Right forelimb (tissue), 1 donor: ENCODE measurements at regions not wholly inside any gene's neighbourhood (a gene's known extent, or its start where the extent isn't known, plus 50 kb on each side); places are given as distances from the start of the nearest gene placed in this dataset.
"Not testable (repeated sequence)": the region's sequence is repeated elsewhere in the genome, so short reads cannot be mapped to it uniquely, and the experiment has no call there.

Source experiments
- DNase-seq: peaks from one replicate; pipeline ENCODE4 v3.0.0-alpha.2; 2018

DNA sequence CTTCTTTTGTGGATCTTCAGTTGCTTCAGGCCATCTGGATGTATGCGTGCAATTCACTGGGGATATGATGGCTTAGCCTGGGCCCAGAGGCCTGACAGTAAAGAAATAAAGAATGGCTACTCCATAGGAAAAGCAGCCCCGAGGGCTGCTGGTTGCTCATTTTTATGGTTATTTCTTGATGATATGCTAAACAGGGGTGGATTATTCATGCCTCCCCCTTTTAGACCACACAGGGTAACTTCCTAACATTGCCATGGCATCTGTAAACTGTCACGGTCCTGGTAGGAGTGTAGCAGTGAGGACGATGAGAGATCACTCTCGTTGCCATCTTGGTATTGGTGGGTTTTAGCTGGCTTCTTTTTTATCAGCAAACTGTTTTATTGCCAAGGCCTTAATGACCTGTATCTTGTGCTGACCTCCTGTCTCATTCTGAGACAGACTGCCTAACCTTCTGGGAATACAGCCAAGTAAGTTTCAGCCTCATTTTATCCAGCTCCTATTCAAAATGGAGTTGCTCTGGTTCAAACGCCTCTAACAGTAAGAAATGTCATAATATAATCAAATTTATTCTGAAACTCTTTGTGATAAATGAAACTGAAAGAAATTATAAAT, 60.5 kb downstream of the DSEL start:
- DNase-seq: no peak

DNA sequence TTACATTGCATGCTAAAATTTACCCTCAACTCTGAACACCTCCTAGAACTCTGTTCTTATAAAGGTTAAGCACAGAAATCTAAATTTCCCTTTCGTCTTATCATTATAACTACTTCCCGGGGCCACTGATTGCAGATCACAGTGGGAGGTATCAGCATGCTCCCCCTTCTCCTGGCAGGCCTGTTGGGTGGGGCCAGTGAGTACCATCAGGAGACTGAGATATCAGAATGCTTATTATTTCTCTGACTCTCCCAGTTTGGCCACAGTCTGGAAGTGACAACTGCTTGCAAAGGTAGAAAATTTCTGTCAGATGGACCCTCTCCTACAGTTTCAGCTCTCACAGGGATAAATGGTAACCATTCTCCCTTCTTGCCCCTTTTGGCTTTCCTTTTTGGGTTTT, 62.6 kb downstream of the DSEL start:
- no peak for DNase-seq

DNA sequence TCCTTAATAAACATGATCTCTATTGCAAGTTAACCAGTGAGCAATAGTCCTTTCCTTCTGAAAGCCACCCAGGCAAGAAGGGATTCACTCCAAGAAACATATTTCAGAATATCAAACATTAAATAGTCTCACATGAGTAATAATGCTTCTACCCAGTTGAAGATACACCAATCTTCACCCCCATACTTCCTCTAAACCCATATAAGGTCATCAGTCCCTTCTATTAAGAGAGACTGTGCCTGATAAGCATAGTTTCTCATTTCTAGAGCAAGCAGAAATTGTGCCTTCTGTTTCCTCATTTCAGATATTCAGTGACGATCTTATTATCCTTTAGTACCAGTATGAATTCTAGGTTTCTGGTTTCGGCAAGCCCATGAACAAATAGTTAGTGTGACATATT, 64.6 kb downstream of the DSEL start:
- no peak for DNase-seq

DNA sequence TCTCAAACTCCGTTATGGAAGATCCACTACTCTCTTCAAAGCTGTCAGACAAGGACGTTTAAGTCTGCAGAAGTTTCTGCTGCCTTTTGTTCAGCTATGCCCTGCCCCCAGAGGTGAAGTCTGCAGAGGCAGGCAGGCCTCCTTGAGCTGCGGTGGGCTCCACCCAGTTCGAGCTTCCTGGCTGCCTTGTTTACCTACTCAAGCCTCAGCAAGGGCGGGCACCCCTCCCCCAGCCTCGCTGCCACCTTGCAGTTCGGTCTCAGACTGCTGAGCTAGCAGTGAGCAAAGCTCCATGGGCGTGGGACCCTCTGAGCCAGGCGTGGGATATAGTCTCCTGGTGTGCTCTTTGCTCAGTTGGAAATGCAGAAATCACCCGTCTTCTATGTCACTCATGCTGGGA, 65.4 kb downstream of the DSEL start:
- DNase-seq: not testable (repeated sequence)

DNA sequence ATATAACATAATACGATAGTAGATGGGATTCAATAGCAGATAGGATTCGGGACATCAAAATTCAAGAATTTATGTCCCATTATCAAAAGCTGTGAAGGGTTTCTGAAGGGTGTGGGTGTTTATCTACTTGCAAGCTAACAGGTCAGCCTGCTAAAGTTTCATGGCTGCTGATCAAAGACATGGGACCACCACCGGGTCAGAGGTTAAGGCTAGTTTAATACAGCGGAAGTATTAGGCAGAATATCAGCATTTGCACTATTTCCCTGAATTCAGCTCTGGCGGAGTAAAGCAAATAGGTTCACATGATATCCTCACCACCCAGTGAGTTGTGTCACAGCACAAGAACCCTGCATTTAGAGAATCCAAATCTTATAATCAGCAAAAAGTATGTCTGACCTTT, 82.5 kb downstream of the DSEL start:
- DNase-seq: no peak

DNA sequence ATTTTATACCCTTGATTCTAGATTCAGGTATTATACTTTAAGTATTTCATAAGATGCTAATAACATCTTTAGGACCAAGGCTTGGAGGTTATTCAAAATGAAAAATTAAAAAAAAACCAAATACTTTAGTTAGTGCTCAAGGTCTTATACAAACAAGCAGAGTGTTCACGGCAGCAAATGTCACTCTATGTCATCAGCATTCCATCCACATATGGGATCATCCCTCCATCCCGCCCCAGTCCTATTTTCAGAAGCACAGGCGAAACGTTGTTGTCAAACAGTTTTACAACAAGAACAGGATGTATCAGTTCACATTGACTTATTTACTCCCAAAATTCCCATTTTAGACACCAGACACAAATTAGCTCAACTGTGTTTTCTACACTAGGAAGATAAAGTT, 83.7 kb downstream of the DSEL start:
- no peak for DNase-seq

DNA sequence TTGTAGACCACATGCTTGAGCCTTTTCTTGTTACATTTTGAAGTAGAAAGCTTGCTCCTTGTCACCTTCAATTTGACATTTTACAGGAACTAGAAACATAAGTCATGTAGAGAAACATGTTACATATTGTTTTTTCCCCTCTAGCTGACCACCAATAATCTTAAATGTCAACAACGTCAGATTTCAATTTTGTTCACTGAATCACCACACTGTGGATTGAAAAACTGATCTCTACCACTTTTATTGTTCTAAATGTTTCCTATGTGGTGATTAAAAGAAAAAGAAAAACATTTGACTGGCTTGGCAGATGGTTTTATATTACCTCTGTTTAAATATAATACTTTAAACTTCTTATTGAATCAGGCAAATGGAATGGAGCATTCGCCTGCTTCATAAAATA, 87.7 kb downstream of the DSEL start:
- no peak for DNase-seq

DNA sequence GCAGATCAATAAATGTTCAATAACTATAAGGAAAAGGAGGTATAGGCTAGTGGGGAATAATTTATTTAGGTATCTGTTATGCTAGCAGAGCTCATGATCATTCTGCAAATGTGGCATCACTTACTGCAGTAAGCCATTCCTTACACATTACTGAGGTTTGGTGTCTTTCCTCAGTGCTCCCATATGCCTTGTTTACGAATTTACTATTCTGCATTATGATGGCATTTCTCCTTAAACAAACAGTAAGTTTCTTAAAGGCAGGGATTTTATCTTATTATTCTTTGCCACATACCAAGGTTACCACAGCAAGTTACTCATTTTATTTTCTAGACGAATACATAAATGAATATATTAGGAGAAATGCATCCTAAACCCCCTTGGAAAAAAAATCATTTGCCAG, 88.4 kb downstream of the DSEL start:
- no peak for DNase-seq

DNA sequence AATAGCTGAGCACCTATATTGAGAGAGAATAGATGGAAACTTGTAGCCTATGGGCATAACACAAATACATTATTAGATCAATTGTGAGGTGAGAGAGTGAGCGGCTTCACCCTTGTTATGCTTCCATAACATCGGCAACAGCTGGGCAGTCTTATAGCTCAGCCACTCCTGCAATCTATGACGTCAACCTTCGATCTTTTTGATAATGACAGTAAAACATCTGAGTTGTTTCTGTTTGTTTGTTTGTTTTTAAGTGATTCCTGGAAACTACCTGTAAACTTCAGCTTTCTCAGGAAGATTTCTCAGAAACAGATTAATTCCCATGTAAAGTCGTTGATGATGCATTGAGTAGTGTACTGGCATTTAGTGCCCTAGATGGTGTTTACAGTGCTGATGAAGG, 90.0 kb downstream of the DSEL start:
- no peak for DNase-seq

DNA sequence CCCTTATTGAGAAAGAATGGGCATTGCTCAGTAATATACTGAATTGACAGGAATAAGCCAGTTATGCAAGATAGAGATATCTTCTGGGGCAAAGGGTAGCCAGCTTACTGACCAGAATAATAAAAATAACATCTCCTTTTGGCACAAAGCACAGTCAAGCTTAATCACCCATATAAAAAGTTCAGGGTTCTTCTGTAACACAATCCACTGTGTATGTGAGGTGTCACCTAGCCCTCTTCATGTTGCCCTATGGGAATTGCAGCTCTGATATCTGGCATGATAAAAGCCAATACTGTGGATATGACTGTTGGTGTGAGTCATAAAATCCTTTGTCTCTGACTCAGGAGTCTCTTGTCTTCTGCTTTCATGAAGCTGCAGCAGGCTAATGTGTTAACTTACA, 90.8 kb downstream of the DSEL start:
- no peak for DNase-seq

DNA sequence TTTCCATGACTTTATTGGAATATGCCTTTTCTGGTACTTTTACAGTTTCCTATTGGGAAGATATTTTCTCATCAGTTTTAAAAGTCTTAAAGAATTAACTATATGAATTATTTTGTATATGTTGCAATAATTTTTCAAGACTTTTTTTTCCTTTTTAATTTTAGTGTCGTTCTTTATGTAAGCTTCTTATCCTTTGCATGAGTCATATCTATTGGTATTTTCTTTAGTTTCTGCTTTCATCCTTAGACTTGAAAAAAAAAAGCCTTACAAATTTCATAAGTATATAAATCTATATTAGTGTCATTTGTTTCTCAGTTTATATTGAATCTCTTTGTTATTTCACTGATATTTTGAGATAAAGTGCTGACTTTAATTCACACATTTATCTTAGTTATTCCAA, 94.9 kb downstream of the DSEL start:
- no peak for DNase-seq

DNA sequence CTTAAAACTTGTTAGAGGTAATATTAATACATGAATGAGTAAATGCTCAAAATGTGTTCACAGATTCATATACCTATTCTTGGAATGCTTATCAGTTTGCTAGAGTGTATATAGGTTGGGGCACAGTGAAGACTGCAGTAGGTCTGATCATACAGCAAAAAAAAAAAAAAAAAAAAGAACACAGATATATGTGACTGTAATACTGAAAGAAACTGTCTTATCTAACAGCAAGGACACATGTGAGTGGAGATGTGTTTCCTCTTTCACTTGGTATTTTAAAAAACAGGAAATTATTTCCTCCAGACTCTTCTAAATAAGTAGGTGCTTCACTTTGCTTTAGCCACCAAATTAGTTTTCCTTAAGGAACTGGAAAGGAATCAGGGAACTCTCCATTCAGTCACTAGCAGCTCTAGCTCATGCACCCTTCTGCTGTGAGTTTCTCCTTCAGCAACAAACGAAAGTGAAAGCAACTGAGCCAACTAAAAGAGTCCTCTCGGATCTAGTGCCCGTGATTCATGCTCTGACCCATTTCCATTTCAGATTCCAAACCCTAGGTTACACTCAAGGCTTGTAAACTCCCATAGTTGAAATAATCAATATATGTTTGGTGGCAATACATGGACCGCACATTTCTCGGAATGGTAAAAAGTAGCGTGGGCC, 98.5 kb downstream of the DSEL start:
- DNase-seq: no peak

DNA sequence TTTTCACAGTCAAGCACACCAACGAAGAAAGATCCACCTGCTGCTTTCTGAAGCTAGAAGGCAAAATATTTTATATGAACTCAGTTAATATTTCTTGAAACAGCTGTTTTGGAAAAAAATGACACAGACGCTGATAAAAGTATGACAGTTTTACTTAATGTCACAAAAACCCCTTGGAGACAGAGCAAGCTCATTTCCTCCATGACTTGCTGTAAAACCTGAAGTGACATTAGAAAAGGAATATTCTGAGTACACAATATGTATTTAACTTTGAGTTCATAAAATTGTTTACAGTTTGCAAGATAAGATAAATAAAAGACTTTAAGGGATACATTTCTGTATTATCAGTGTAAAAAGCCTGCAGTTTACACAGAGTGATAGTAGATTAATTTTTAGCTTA, 105.4 kb downstream of the DSEL start:
- DNase-seq: no peak

DNA sequence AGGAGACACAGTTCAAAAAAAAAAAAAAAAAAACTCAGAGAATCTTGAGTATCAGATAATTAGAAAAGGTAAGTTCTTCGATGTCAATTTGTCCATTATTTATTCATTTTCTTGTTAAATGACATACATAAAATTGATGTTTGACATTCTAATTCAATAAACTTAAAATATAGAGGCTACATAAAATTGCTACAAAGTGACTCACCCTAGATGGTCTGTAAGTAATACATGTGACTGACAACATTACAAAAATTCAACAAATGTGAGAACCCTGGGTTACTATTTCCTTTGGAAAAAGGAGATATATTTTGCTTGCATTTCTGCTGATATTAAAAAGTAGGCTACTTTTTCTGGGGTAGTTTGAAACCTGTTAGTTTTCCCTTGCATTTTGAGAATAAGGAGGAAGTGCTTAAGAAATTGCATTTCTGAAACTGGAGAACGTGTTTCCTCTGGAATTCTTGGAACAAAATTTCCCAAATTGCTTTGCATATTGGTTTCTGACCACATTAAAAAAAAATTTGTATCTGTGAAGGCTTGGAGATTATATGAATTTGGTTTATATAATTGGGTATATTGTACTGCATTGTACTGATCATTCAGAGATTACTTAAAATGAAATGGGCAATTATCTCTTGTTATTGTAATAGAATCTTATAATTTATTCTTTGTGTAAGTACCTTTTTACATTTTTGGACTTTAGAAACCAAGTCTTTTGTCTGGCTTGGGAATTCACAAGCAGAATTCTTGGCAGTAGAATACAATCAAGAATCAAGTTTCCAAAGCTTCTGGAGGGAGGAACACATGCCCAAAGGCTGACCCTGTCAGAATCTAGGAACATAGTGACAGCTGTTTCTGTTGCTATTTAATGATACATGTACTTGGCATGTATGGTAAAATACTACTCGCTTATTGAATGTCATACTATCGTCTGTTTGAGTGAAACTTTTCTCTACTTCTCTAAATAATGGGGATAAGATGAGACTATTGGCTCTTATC, 106.1 kb downstream of the DSEL start:
- DNase-seq: no peak

DNA sequence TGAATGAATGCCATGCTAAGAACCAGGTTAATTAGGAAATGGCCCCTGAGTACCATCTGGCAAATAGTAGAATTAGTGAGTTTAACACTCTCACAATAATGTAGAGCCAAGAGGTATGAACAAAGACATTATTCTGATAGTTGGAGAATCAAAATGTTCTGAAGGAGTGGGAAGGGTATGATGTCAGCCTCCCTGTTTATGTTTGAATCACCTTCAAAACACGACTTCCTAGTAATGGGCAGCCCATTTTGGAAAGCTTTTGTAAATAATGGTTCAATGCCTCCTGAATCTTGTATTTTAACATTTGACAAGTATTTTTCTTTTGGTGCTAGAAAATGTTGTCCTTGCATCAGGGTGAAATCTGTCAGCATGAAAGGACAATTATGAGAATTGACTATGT, 108.3 kb downstream of the DSEL start:
- no peak for DNase-seq

DNA sequence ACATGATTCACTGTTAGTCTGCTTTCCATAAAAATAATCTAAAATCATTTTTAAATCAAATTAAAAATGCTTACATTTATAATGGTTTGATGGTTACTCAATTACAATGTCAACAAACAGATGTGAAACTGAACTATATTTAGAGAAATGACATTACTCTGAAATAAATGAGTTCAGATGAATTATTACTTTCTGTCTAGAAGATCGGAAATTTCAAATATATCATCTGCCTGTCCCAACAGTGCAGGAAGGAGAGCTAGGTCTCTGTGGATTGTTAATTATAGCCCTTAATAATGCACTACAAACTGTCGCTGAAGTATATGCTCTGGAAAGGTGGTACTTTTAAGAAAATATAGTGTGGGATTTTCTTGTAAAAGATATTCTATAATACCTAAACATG, 109.8 kb downstream of the DSEL start:
- no peak for DNase-seq

DNA sequence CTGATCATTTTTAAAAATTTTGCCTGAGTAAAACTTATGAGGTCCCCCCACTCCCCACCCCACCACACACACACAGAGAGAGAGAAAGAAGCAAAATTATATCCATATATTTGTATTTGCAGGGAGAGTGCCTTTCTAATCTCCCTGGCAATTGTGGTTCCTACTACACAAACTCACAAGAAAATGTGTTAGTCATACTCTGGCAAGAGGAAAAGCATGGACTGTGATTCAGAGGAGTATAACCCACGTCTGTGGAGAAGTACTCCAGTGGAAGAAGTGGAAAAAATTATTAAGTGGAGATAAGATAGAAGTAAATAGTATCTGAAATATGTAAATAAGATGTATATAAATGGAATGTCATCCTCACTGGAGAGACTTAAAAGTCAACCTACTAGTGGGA, 114.0 kb downstream of the DSEL start:
- DNase-seq: no peak

DNA sequence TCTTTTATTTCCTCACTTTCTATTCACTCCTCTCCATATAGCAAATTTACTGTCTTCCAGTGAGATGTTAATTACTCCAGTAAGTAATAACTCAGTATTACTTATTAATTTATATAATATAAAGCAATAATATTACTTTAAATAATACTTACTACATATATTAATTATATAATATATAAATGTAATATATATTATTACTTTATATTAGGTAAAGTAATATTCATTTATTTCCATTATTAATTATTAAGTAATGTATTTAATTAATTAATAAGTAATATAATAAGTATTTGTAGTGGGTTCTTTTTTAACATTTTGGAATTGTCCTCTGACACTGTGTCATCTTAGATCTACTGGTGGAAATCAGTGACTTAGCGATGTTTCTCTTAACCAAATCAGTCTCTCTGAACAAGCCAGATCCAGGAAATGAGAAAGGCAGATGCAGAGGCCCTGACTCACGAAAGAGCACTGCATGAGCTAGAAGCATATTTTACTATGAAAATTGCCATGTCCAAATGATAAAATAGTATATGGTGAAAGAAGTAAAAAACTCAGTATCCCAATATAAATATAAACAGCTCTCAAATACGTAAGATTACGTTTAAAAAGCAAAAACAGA, 115.9 kb downstream of the DSEL start:
- DNase-seq: no peak

DNA sequence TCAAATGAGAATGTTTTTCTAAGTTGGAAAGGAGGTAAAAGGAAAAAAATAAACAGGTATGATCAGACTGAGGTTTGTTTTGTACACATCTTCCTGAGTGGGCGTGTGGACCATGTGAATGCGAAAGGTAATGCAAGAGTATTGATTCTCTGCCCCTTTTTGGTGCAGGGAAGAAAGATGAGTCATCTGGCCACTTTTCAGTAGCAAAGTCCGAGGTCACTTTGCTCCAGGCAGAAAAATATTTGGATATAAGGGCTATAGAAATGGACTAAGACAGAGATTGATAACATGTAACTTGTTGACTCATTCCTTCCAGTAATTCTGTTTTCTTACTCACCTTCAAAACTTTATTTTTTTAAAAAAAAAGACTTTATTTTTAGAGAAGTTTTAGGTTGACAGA, 130.5 kb downstream of the DSEL start:
- no peak for DNase-seq

DNA sequence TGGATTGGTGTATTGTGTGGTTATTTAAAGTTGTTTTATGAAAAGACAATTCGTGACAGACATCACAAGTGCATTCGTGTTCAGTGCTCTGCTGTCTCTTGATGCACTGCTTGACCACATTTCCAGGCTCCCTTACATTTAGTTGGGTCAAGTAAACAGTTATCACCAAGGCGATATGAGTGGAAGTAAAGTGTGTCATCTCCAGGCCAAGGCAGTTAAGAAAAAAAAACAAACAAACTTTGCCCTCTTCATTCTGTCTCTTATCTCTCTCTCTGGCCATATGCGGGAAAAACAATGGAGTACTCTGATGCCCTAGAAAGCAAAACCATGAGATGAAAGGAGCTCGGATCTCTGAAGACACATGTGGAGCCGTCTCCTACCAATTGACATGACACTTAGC, 131.1 kb downstream of the DSEL start:
- no peak for DNase-seq

DNA sequence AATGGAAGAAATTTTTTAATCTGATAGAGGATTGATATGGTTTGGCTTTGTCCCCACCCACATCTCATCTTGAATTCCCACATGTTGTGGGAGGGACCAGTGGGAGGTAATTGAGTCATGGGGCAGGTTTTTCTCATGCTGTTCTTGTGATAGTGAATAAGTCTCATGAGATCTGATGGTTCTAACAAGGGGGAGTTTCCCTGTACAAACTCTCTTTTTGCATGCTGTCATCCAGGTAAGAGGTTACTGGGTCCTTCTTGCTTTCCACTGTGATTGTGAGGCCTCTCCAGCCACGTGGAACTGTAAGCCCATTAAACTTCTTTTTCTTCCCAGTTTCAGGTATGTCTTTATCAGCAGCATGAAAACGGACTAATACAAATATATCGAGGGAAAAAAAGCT, 132.5 kb downstream of the DSEL start:
- DNase-seq: not testable (repeated sequence)

DNA sequence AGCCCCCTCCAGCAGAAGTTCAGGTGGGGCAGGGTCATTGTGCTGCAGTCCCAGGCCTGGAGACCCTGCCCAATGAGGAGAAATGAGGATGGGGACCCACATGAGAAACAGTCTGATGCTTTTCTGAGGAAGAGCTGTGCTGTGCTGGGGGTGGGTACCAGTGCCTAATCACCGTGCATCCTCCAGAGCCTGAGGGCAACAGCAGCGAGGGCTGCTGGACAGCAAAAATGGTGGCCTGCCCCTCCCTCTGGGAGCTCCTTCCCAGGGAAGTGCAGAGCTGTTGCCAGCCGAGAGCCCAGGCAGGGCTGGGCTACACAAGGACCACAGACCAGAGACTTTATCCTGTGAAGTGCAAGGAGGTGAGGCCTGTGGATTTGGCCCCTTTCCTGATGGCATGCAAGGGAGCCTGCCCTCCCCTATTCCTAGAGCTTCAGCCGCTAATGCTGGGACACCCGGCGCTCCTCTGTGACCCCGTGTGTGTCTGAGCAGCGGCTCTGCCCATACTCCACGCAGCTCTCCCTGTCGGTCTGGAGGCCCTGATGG, 134.8 kb downstream of the DSEL start:
- DNase-seq: no peak

DNA sequence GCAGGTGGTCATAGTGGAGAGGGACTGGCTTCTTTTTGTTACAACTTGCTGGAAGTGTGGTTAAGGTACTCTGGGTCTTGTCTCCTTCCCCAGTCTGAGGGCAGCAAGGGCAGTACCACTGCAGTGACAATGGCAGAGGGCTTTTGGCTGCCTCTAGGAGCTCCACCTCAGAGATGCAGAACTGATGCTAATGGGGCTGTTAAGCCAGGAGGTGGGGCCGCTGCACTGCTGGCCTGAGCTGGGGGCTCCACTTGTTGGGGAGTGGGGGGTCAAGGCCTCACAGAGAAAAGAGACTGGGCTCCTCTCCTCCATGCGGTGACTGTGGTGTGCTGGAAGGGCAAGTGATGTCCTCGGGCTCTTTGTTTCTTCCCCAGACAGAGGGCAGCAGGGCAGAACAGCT, 135.7 kb downstream of the DSEL start:
- no peak for DNase-seq
